DOHH2 (cell line): ENCODE measurements at regions not wholly inside any gene's neighbourhood (a gene's known extent, or its start where the extent isn't known, plus 50 kb on each side); places are given as distances from the start of the nearest gene placed in this dataset.

Experiments used
- EZH2phosphoT487 ChIP-seq: fragments of 200-600 bp; sonication (generic); IDR thresholded peaks from 2 replicates; pipeline ENCODE4 v1.6.1; 2017; ENCODE audit warnings: borderline replicate concordance, mild to moderate bottlenecking, antibody characterized with exemption, low read length, moderate library complexity, mixed read lengths
- TF ChIP-seq, protein P1 (sequence below): fragments of 200-600 bp; sonication (generic); IDR thresholded peaks from one replicate; pipeline ENCODE4 v1.5.1; 2014; ENCODE audit warnings: antibody characterized with exemption, mild to moderate bottlenecking, low read depth, low read length; ENCODE audit not compliant: poor library complexity, severe bottlenecking

DNA sequence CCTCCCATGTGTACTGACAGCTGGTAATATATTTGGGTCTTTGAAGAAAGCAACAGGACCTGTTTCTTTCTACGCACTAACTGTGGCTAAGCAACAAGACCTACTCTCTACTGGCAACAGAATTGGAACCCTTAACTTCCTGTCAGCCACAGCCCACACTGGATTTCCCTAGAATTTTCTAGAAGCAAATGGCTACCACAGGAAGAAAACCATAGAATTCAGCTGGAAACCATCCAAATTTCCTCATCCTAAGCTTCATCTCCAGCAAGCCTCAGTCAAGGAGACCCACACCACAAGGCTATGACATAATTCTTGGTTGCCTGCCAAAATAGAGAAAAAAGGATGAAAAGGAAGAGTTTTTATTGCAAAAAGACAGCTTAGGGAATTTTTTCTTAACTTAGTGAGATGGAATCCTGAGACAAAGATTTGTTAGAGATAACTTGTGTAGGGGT lies 171.8 kb upstream of the TNC start:
- TF ChIP-seq, protein P1, sequence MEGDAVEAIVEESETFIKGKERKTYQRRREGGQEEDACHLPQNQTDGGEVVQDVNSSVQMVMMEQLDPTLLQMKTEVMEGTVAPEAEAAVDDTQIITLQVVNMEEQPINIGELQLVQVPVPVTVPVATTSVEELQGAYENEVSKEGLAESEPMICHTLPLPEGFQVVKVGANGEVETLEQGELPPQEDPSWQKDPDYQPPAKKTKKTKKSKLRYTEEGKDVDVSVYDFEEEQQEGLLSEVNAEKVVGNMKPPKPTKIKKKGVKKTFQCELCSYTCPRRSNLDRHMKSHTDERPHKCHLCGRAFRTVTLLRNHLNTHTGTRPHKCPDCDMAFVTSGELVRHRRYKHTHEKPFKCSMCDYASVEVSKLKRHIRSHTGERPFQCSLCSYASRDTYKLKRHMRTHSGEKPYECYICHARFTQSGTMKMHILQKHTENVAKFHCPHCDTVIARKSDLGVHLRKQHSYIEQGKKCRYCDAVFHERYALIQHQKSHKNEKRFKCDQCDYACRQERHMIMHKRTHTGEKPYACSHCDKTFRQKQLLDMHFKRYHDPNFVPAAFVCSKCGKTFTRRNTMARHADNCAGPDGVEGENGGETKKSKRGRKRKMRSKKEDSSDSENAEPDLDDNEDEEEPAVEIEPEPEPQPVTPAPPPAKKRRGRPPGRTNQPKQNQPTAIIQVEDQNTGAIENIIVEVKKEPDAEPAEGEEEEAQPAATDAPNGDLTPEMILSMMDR = no peak
- no peak for TF ChIP-seq EZH2phosphoT487
